ENCODE measurements at regions not wholly inside any gene's neighbourhood (a gene's known extent, or its start where the extent isn't known, plus 50 kb on each side); places are given as distances from the start of the nearest gene placed in this dataset.

- FAIRE-seq = no peak
- no peaks in the 10 kb centered on the region for H4K20me1 ChIP-seq (ENCODE audit: control insufficient read depth, extremely low read depth, insufficient read depth, low read length)
- DNase-seq (ENCODE audit: low read depth, low spot score) = no peak
- H3K4me2 ChIP-seq (ENCODE audit: control insufficient read depth, extremely low read depth, insufficient read depth, low read depth, low read length) = no peak overlapping the region
- H3K79me2 ChIP-seq (ENCODE audit: control insufficient read depth, insufficient read depth, low read length) = no peaks in the 10 kb centered on the region
- H3K4me1 ChIP-seq (ENCODE audit: control insufficient read depth, extremely low read depth, insufficient read depth, low read length) = no peaks in the 10 kb centered on the region
- no peaks in the 10 kb centered on the region for H3K36me3 ChIP-seq (ENCODE audit: control insufficient read depth in 2 of 2, extremely low read depth in 1 of 2, insufficient read depth in 2 of 2, low read length in 2 of 2)
- no peak overlapping the region for H3K9ac ChIP-seq (ENCODE audit: control insufficient read depth, extremely low read depth, insufficient read depth, low read length)
- H3K9me1 ChIP-seq (ENCODE audit: control insufficient read depth, extremely low read depth, insufficient read depth, low read length) = no peaks in the 10 kb centered on the region
- H3K9me3 ChIP-seq (ENCODE audit: control insufficient read depth, low read depth, low read length) = no peaks in the 10 kb centered on the region
- H3K4me3 ChIP-seq (ENCODE audit: control insufficient read depth in 2 of 3, extremely low read depth in 1 of 3, insufficient read depth in 2 of 3, low read depth in 1 of 3, low read length in 3 of 3) = no peak overlapping the region
- H2AFZ ChIP-seq (ENCODE audit: control insufficient read depth, low read length) = no peak overlapping the region
- no peaks in the 10 kb centered on the region for H3K27me3 ChIP-seq (ENCODE audit: control insufficient read depth, extremely low read depth, insufficient read depth, low read length)
- dilution Hi-C loops (cut with MboI; ENCODE audit: extremely low pct_ligation_motif_present, low sequenced_read_pairs) = no loop called here
- TF ChIP-seq EZH2 (IDR thresholded peaks at IDR 0.05; ENCODE audit: low read length) = no peak
- no peak for TF ChIP-seq CTCF (optimal IDR thresholded peaks at IDR 0.05 in 1 of 3, IDR thresholded peaks at IDR 0.05 in 1 of 3, conservative IDR thresholded peaks at IDR 0.05 in 1 of 3; ENCODE audit: extremely low read depth in 1 of 3, insufficient read depth in 2 of 3, low read length in 3 of 3)
- H3K27ac ChIP-seq (ENCODE audit: control insufficient read depth, insufficient read depth, low read length) = no peak overlapping the region
Observed at GRCh38 chr4:67133162-67133561, 412.1 kb downstream of the CENPC start.

GRCh38 chr4:67131224-67131623, 414.1 kb downstream of the CENPC start:
- DNase-seq (ENCODE audit: low read depth, low spot score) = no peak
- Histone ChIP-seq H3K27ac (ENCODE audit: control insufficient read depth, insufficient read depth, low read length) (no peak overlapping the region), H3K79me2 (ENCODE audit: control insufficient read depth, insufficient read depth, low read length) (no peaks in the 10 kb centered on the region), H3K4me3 (ENCODE audit: control insufficient read depth in 2 of 3, extremely low read depth in 1 of 3, insufficient read depth in 2 of 3, low read depth in 1 of 3, low read length in 3 of 3) (no peak overlapping the region), H3K4me1 (ENCODE audit: control insufficient read depth, extremely low read depth, insufficient read depth, low read length) (no peaks in the 10 kb centered on the region), H3K4me2 (ENCODE audit: control insufficient read depth, extremely low read depth, insufficient read depth, low read depth, low read length) (no peak overlapping the region), H3K9ac (ENCODE audit: control insufficient read depth, extremely low read depth, insufficient read depth, low read length) (no peak overlapping the region), H4K20me1 (ENCODE audit: control insufficient read depth, extremely low read depth, insufficient read depth, low read length) (no peaks in the 10 kb centered on the region), H3K27me3 (ENCODE audit: control insufficient read depth, extremely low read depth, insufficient read depth, low read length) (no peaks in the 10 kb centered on the region), H2AFZ (ENCODE audit: control insufficient read depth, low read length) (no peak overlapping the region), H3K9me1 (ENCODE audit: control insufficient read depth, extremely low read depth, insufficient read depth, low read length) (no peaks in the 10 kb centered on the region), H3K36me3 (ENCODE audit: control insufficient read depth in 2 of 2, extremely low read depth in 1 of 2, insufficient read depth in 2 of 2, low read length in 2 of 2) (no peaks in the 10 kb centered on the region), H3K9me3 (ENCODE audit: control insufficient read depth, low read depth, low read length) (no peaks in the 10 kb centered on the region)
- TF ChIP-seq CTCF (optimal IDR thresholded peaks at IDR 0.05 in 1 of 3, IDR thresholded peaks at IDR 0.05 in 1 of 3, conservative IDR thresholded peaks at IDR 0.05 in 1 of 3; ENCODE audit: extremely low read depth in 1 of 3, insufficient read depth in 2 of 3, low read length in 3 of 3) (no peak), EZH2 (IDR thresholded peaks at IDR 0.05; ENCODE audit: low read length) (no peak)
- dilution Hi-C loops (cut with MboI; ENCODE audit: extremely low pct_ligation_motif_present, low sequenced_read_pairs) = no loop called here
- FAIRE-seq = no peak

All from keratinocyte (primary cell).